GM19455 (cell line): ENCODE measurements at regions not wholly inside any gene's neighbourhood (a gene's known extent, or its start where the extent isn't known, plus 50 kb on each side); places are given as distances from the start of the nearest gene placed in this dataset.

ENCODE experiments used
- ATAC-seq: cut with Tn5 transposase; IDR thresholded peaks from one replicate; pipeline ENCODE4 v1.9.1; 2021; ENCODE audit not compliant: unreplicated experiment

DNA sequence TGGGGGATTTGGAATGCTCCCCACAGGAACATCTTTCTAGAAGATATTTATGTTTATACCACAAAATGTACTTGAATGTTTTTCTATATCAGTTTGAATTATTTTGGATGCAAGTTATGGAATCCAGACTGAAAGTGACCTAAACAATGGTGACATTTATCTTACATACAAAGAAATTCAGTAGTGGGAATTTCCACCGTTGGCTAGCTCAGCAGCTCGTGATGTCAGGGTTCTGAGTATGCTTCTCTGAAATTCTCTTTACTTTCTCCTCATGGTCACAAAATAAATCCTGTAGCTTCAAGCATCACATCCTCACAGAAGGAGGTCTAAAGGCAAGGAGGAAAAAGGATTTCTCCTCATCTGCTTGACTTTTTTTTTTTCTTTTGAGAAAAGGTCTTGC, 105.3 kb downstream of the AKAIN1 start:
- no peak for ATAC-seq

DNA sequence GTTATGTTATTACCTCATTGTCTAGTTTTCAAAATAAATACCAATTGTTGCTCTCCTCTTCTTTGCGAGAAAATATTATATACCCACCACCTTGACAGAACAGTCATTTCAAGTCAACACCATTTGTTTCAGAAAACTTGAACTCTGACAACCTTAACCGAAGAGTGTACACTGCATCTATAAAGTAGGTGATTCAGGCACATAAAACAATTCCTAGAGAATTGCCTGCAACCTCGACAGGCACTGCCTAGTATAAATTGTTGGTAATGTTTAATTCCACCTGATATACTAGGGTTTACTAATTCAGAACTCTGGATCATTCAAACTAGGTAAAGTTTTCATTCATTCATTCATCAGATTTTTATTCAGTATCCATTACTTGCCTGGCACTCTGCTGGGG, 121.8 kb downstream of the AKAIN1 start:
- ATAC-seq: no peak

DNA sequence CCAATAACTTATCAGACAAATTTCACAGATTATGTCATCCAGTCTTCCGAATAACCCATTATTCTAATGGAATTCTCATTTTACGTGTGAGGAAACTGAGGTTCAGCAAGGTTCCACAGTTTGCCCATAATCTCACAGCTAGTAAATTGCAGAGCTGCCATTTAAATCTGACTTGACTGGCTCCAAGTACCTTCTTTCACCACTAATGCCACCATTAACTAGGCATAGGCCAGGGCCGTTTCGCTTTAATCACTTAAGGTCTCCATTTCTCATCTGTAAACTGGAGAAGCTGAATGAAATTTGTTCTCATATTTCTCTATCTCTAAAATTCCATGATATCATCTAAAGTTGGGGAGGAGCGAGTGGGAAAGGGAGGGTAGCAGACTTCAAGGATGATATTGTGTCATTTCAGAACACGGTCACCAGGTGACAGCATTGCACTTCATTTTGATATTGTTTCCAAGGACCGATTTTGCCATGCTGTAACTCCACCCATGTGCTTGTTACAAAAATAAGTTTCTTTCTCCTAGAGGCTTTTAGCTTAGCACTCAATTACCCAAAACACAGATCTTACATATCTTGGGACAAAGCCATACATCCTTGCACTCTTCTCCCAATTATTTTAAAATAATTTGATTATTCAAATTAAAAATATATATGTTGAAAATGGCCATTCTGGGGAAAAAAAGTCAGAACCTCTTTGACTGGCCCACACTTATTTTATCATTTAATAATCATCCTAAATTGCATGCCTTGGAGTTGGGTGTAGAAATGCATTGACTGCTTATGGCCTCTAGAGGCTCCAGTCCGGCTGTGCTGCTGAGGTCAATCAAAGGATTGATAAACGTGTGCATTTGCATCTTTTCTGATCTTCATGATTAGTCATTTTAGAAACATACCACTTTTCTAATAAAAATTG, 123.8 kb downstream of the AKAIN1 start:
- no peak for ATAC-seq

DNA sequence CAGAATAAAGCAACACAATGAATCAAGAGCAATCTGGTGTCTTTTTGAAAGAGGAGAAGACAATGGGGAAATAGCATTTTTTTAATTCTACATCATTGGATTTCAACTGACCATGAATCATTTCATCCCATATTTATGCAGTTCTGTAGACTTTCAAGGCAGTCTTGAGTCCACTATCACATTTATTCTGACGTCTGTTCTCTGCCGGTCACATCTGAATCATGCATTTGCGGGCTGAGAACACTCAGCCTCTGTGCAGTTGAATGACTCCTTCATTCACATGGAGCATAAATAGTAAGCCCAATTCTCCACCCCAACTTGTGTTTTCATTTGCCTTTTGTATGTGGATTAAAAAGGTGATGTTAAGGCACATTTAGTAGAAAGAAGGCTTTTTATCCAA, 128.2 kb downstream of the AKAIN1 start:
- no peak for ATAC-seq

DNA sequence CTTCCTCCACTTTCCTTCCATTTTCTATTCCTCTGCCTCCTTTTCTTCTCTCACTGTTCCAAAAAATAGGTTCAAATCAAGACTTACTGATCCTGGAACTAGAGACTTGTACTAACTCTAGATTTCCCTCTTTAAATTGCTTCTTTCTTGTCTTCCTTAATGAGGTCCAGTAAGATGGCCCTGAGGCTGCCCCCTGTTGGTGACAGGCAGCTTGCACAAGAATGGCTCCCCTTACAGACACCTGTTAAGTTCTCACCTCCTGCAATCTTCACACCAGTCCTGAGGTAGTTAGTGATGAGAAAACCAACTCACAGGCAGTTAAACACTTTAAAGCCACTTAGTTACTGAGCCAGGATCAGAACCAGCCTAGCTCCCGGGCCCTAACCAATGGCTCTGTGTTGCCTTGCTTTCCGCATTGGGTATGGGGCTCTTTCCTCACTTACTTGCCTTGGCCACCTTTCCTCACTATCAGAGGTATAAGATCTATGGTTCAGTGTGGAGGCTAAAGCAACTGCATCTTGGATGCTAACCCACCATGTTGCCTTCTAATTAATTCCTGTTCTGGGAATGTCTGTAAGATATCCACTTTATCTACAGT, 130.6 kb downstream of the AKAIN1 start:
- no peak for ATAC-seq

DNA sequence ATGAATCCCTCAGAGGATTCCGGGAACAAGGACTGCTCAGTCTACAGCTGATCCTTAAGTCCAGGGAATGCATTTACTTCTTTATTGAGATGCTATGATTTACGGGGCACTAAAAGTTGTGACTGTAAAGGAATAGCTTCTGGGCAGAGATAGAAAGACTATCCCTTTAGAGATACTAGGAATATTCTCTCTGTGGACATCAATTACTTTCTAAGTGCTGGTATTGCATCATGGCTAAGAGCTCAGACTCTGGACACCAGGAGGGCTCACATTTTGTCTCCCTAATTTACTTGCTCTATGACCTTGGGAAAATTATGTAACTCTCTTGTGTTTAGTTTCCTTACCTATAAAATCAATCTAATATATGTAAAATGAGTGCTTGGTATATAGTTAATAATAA, 131.4 kb downstream of the AKAIN1 start:
- no peak for ATAC-seq

DNA sequence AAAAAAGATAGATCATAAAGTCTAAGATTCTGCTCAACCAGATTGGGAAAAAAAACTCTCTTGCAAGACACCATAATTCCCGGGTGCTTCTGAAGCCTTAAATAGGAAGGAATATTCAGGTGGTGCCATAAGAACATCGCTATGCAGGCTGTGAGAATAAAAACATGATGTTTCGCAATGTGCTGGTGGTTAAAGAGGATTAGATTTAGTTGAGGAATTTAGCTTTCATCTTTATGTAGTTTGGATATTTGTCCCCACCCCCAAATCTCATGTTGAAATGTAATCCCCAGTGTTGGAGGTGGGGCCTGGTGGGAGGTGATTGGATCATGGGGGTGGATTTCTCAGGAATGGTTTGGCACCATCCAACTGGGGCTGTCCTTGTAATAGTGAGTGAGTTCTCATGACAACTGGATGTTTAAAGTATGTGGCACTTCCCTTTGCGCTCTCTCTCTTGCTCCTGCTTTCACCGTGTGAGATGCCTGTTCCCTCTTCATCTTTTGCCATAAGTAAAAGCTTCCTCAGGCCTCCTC, 132.2 kb downstream of the AKAIN1 start:
- no peak for ATAC-seq

DNA sequence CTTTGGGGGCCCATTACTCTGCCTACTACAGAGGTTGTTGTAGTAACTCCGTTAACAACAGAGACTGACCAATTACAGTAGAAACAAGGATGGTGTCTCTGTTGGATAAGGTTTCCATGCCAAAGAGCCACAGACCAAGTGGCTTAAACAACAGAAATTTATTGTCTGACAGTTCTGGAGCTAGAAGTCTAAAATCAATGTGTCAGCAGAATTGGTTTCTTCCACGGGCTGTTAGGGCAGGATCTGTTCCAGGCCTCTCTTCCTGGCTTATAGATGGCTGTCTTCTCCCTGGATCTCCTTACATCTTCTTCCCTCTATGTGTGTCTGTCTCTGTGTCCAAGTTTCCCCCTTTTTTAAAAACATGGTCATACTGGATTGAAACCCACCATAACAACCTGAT, 135.3 kb downstream of the AKAIN1 start:
- ATAC-seq: no peak

DNA sequence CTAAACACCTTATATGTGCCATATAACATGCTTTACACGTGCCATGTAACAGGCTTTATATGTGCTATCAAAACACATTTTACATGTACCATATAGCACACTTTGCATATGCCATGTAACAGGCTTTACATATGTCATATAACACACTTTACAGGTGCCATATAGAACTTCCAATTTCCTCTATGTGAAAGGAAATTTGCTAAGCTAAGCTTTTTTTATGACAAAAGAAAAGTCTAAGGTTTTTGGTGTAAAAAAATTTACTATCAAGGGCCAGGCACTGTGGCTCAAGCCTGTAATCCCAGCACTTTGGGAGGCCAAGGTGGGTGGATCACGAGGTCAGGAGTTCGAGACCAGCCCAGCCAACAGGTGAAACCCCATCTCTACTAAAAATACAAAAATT, 136.5 kb downstream of the AKAIN1 start:
- ATAC-seq: no peak

DNA sequence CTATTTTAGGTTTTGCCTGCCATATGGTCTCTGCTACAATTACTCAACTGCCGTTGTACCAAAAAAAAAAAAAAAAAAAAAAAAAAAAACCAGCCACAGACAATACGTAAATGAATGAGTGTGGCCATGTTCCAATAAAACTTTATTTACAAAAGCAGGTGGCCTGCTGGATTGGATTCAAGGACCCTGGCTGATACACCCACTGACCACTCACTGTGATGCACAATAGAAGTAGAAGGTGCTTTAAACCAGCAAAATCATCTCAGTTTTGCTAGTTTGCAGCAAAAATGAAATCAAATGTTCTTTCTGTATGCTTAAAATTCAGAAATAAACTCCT, 137.4 kb downstream of the AKAIN1 start:
- no peak for ATAC-seq

DNA sequence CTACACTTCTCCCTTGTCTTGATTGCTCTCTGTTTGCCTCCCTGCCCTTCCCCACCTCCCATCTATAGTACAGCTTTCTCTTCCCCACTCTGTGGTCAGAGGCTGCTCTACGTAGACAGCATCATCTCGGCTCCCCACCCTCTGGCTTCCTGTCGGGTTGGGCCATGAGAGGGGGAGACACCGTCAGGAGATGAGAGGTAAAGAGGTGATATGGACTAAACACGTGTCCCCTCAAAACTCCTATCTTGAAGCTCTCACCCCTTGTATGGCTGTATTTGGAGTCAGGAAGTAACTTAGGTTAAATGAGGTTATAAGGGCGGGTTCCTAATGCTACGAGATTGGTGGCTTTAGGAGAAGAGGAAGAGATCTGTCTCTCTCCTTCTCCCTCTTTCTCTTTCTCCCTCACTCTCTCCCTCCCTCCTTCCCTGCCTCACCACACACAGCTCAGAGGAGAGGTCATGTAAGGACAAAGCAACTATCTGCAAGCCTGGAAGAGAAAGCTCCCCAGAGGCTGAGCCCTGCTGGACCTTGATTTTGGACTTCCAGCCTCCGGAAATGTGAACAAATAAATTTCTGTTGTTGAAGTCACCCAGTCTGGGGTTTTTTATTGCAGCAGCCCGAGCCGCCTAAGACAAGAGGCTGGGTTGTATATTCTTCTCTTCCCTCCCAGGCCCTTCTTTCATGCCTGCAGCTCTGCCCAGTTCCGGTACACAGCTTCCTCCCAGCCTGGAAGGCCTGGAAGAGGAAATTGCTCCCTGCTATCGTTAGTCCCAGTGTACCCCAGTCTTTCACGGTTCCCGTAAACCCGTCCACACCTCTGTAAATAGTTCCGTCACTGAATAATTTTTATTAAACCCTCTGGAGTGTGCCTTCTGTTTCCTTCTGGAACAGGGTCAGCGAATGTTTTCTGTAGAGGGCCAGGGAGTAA, 138.0 kb downstream of the AKAIN1 start:
- ATAC-seq: no peak

DNA sequence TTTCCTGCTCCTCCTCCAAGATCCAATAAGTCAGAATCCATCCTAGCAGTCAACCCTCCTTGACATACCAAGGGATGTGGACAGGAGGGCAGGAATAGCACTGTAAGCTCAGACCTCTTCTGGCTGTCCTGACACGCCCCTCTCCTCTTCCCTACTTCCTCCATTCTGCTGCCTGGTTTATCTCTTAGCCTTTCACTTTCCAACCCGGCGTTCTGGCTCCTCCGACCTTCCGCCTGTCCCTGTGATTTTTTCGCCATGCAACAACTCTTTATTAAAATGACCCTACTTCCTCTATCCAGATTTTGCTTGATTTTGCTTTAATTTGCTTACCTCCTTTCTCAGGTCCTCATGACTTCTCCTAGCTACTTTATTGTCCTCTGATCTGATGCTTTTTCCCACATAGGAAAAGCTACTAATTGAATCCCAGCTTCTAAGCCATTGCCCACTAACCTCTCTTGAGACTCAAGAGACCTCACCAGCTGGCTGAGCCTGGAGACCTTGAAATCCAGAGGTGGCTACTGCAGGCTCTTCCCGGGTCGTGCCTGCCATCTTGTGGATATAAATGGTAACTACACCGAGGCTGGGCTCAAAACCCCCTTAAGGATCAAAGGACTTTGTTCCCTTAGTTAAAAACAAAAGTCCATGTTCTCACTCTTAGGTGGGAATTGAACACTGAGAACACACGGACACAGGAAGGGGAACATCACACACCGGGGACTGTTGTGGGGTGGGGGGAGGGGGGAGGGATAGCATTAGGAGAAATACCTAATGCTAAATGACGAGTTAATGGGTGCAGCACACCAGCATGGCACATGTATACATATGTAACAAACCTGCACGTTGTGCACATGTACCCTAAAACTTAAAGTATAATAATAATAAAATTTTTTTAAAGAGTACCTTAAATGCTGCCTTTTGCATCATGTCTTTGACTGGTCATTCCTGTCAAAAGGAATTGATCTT, 139.4 kb downstream of the AKAIN1 start:
- peak; percentile 83 for ATAC-seq

DNA sequence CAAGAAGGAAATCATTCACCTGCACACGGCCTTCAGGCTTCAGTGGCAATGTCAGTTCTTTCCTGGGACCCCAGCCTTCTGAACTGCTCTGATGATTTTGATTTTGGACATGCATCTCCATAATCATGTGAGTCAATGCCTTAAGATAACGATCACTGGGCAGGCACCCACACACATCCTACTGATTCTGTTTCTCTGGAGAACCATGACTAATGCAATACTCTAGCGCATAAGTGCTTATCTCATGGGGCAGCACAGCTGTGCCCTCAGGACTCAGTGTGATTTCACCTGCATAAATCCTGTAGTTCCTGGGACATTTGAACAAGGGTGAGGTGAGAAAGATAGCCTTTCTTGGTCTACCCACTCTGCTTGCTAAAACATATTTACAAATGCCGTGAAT, 144.6 kb downstream of the AKAIN1 start:
- ATAC-seq: no peak

DNA sequence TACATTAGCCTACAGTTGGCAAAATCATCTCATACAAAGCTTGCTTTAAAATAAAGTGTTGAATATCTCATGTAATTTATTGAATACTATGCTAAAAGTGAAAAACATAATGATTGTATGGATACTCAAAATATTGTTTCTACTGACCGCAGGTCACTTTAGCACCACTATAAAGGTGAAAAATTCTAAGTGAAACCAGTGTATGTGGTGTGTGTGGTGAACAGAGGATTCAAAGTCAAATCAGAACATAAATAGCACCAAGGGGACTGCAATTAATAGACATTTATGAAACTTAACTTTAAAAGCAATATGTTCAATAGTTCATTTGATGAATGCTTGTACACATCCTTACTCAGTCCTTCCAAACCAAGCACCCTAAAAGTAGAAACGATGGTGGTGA, 145.8 kb downstream of the AKAIN1 start:
- no peak for ATAC-seq

DNA sequence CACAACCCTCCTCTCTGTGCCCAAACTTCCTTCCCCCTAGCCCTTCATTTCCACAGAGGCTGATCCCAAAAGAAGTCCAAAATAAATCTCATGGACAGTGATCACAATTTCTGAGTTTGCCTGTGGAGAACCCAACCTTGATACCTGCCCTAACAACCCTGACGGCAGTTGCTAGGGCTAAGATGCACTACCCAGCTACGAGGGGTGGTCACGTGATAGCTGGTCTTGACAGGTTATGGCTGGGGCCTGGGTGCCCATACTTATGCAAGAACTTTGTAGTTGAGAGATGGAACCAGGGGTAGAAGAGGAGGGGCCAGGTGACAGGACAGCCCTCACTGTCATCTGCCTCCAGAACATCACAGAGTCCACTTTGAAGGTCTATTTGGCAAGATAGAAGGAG, 147.9 kb downstream of the AKAIN1 start:
- no peak for ATAC-seq

DNA sequence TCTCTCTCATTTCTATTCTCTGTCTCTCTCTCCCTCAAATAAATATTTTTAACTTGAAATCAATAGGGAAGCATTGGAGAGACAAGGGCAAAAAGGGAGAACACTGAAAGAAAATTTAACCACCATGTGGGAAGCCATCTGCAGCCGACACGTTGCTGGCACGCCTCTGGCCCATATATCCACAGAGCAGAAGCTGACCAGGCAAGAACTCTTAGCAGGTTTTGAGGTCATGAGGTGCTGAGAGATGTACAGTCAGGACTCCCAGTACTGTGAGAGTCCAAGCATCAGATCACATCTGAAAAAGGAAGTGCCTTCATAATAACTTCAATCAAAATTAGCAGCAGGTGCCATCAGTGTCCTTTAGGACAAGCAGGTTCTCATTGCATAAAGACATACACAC, 156.6 kb downstream of the AKAIN1 start:
- no peak for ATAC-seq

DNA sequence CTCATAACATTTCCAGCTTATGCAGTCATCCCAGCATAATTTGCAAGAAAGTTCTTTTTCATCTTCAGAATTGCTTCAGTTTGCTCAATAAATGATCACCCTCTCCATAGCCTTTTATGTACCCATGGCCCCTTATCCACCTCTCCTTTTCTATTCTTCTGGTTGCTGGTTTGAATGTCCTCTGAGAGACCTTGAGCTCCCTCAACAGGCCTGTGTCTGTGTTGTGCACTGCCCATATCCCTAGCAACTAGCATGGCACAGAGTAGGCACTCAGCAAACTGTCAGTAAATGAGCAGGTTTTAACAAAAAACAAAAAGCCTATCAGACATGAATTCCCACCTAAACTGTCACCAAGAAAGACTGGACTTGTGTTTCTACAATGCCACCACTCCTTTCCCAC, 160.5 kb downstream of the AKAIN1 start:
- ATAC-seq: no peak

DNA sequence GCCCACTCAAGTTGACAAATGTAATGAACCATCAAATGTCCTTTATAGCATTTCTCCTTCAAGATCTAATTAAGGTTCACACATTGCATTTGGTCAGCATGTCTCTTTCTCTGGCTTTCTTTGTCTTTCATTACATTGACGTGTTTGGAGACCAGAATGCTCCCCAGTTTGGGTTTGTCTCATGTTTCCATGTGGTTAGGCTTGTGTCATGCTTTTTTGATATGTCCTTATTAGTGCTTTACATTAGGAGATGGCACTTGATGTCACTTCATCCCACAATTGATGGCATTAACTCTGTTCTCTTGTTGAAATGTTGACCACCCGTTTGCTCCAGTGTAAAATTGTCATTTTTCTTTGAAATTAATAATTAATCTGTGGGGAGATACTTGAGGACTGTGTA, 165.8 kb downstream of the AKAIN1 start:
- no peak for ATAC-seq

DNA sequence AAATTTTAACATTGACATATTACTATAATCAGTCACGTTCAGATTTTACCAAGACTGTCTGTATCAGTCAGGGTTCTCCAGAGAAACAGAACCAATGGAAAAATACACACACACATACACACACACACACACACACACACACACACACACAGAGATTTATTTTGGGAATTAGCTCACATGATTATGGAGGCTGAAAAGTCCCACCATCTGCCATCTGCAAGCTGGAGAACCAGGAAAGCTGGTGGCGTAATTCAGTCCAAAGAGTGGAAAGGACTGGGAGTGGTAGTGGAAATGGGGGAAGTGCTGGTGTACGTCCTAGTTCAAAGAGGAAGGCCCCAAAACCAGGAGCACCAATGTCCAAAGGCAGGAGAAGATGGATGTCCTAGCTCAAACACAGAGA, 166.4 kb downstream of the AKAIN1 start:
- ATAC-seq: no peak

DNA sequence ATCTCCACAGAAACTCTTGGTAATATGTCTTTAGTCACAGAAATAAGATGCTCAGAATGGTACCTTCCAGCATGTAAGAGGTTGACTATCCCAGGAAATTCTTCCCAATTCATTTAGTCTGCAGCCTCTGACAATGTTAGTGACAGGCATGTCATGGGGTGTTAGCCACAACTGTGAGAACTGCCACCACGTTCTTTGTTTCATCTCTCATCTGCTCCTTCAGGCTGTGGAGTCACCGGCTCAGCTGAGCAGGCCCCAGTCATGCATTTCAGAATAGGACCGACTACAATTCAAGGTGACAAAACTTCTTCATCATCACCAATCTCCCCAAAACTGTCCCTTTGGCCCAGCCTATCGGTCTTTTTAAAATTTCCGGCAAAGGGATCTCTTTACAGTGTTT, 167.5 kb downstream of the AKAIN1 start:
- no peak for ATAC-seq
